HepG2 (cell line): ENCODE measurements at regions not wholly inside any gene's neighbourhood (a gene's known extent, or its start where the extent isn't known, plus 50 kb on each side); places are given as distances from the start of the nearest gene placed in this dataset.

ENCODE experiments used
- ATAC-seq: fragments of 200-7000 bp; cut with Tn5 transposase; 3 replicates; pipeline ENCODE4 v1.9.1; 2020; ENCODE audit warnings: mild to moderate bottlenecking, moderate library complexity
- BruUV-seq: library from RNA; stranded (reverse); fragments of 400-500 nt; replicated peaks from 2 replicates; lab custom pipeline; 2021; lab: Mats Ljungman, UMichigan
- CTCF ChIA-PET: fragments of 300-600 bp; formaldehyde crosslinking; extraction: SDS; loops from one replicate; lab custom pipeline; 2021; ENCODE audit warnings: low total read pairs, inconsistent platforms, low intra/inter-chr PET ratio; lab: Yijun Ruan, JAX
- POLR2A ChIA-PET: fragments of 350-600 bp; sonication (Branson Sonifier 250); formaldehyde crosslinking; loops from one replicate; lab custom pipeline; 2020; ENCODE audit warnings: antibody characterized with exemption, inconsistent platforms; lab: Yijun Ruan, JAX
- DNase-seq: peaks from one replicate; pipeline ENCODE4 v3.0.0-alpha.2; 2015; ENCODE audit warnings: low spot score
- FAIRE-seq: peaks from 3 replicates; lab custom pipeline; 2011; peaks lifted over from hg19 to GRCh38; lab: Jason Lieb, UNC
- H2AFZ ChIP-seq: one replicate; pipeline ENCODE4 v1.6.1; 2011; ENCODE audit warnings: low read length, inconsistent platforms
- H3K27ac ChIP-seq: fragments of 300-600 bp; 3 replicates; pipeline ENCODE4 v1.8.0; 2011; ENCODE audit warnings: mixed run types, mild to moderate bottlenecking, mixed read lengths, low read length, inconsistent platforms; ENCODE audit not compliant: insufficient read depth; ENCODE audit errors: extremely low read length
- H3K27me3 ChIP-seq, 2 experiments: fragments of 200-600 bp in 1 of 2; 2 replicates in 1 of 2; 3 replicates in 1 of 2; pipeline versions ENCODE4 v1.6.0 to v1.8.0; 2011; ENCODE audit warnings: low read length in 2 of 2, mild to moderate bottlenecking in 2 of 2, moderate library complexity in 2 of 2, inconsistent platforms in 1 of 2; ENCODE audit not compliant: insufficient read depth in 2 of 2, control insufficient read depth in 1 of 2
- H3K36me3 ChIP-seq, 2 experiments: fragments of 200-600 bp in 1 of 2; replicated peaks in 1 of 2; 2 replicates in 1 of 2; 3 replicates in 1 of 2; pipeline versions ENCODE4 v1.5.1 to v1.8.0; 2011; ENCODE audit warnings: low read length in 2 of 2, inconsistent platforms in 1 of 2; ENCODE audit not compliant: insufficient read depth in 2 of 2, control insufficient read depth in 1 of 2
- H3K4me1 ChIP-seq: 2 replicates; pipeline ENCODE4 v1.5.1; 2012; ENCODE audit warnings: low read length, inconsistent platforms; ENCODE audit not compliant: insufficient read depth
- H3K4me2 ChIP-seq: 2 replicates; pipeline ENCODE4 v1.6.0; 2011; ENCODE audit warnings: low read depth, low read length, inconsistent platforms
- H3K4me3 ChIP-seq, 3 experiments: fragments of 200-600 bp in 1 of 3; sonication (generic), shearing (Covaris generic) in 1 of 3; replicated peaks in 1 of 3; 2 replicates each; pipeline ENCODE4 v1.5.1; 2011 to 2016; ENCODE audit warnings: low read length in 3 of 3, inconsistent platforms in 2 of 3, low read depth in 2 of 3, mild to moderate bottlenecking in 2 of 3, control low read depth in 1 of 3, mixed read lengths in 1 of 3; ENCODE audit not compliant: insufficient read depth in 1 of 3
- H3K79me2 ChIP-seq: one replicate; pipeline ENCODE4 v1.6.1; 2011; ENCODE audit warnings: low read length, inconsistent platforms; ENCODE audit not compliant: insufficient read depth
- H3K9ac ChIP-seq: 2 replicates; pipeline ENCODE4 v1.6.0; 2011; ENCODE audit warnings: mild to moderate bottlenecking, low read depth, low read length, inconsistent platforms; ENCODE audit not compliant: insufficient read depth
- H3K9me3 ChIP-seq: 2 replicates; pipeline ENCODE4 v1.5.1; 2012; ENCODE audit warnings: mild to moderate bottlenecking, low read length
- H4K20me1 ChIP-seq: 2 replicates; pipeline ENCODE4 v1.6.0; 2011; ENCODE audit warnings: inconsistent platforms, mild to moderate bottlenecking, low read length, moderate library complexity; ENCODE audit not compliant: insufficient read depth
- AGO2 ChIP-seq: fragments of 200-400 bp; formaldehyde crosslinking; optimal IDR thresholded peaks from 2 replicates; pipeline ENCODE3; 2017; ENCODE audit warnings: mild to moderate bottlenecking, low read depth, low read length, moderate library complexity
- CREB1 ChIP-seq, 2 experiments: fragments of 450-650 bp in 1 of 2; IDR thresholded peaks; 2 replicates each; pipeline ENCODE4 v1.6.1; 2016 to 2017; ENCODE audit warnings: control low read depth in 1 of 2, mild to moderate bottlenecking in 1 of 2, missing compliant biosample characterization in 1 of 2, missing genetic modification characterization in 1 of 2
- JUN ChIP-seq: sonication (generic); formaldehyde crosslinking; IDR thresholded peaks from 2 replicates; pipeline ENCODE4 v1.4.0; 2020; ENCODE audit warnings: mild to moderate bottlenecking, missing genetic modification reagents
- NAIF1 ChIP-seq: sonication (generic); formaldehyde crosslinking; IDR thresholded peaks from 2 replicates; pipeline ENCODE4 v1.5.0; 2020; ENCODE audit warnings: mild to moderate bottlenecking, missing genetic modification reagents, borderline replicate concordance
- SMAD1 ChIP-seq: sonication (generic); formaldehyde crosslinking; IDR thresholded peaks from 2 replicates; pipeline ENCODE4 v1.4.0; 2020; ENCODE audit warnings: missing genetic modification reagents, low read depth, mild to moderate bottlenecking, borderline replicate concordance
- SOX5 ChIP-seq: IDR thresholded peaks from 2 replicates; pipeline ENCODE4 v1.6.1; 2016; ENCODE audit warnings: borderline replicate concordance
- ZNF256 ChIP-seq: sonication (generic); formaldehyde crosslinking; conservative IDR thresholded peaks from 2 replicates; pipeline ENCODE4 v1.4.0; 2020; ENCODE audit warnings: missing genetic modification reagents
- ZNF549 ChIP-seq: sonication (generic); formaldehyde crosslinking; IDR thresholded peaks from 2 replicates; pipeline ENCODE4 v1.5.0; 2020; ENCODE audit warnings: missing genetic modification reagents
- ZNF781 ChIP-seq: sonication (generic); formaldehyde crosslinking; IDR thresholded peaks from 2 replicates; pipeline ENCODE4 v1.5.1; 2020; ENCODE audit warnings: borderline replicate concordance, mild to moderate bottlenecking, missing genetic modification reagents; ENCODE audit errors: not compliant biosample characterization
- ZNF850 ChIP-seq: sonication (generic); formaldehyde crosslinking; conservative IDR thresholded peaks from 2 replicates; pipeline ENCODE4 v1.9.0; 2021; ENCODE audit warnings: mild to moderate bottlenecking, missing genetic modification reagents
- ZSCAN12 ChIP-seq: sonication (generic); formaldehyde crosslinking; IDR thresholded peaks from 2 replicates; pipeline ENCODE4 v1.9.0; 2021; ENCODE audit warnings: mild to moderate bottlenecking, missing genetic modification reagents
- WGBS: methylation state at CpG from one replicate; pipeline ENCODE4 v1.1.6; 2017; ENCODE audit warnings: low lambda C conversion rate; 5-methylcytosine and 5-hydroxymethylcytosine counted together
- in situ Hi-C: cut with HindIII; loops from 2 replicates; pipeline ENCODE4 v1.10.0; 2017; ENCODE audit warnings: low pct_unique_long_range_greater_than_20kb; ENCODE audit not compliant: extremely low pct_ligation_motif_present
- intact Hi-C: fragments of 100-400 bp; cut with micrococcal nuclease; formaldehyde crosslinking; loops from one replicate; pipeline ENCODE4 v1.10.0; 2022; ENCODE audit not compliant: unreplicated experiment
- TF ChIP-seq, protein P1 (sequence below): sonication (generic); formaldehyde crosslinking; IDR thresholded peaks from 2 replicates; pipeline ENCODE4 v1.5.1; 2020; ENCODE audit warnings: missing genetic modification reagents, mild to moderate bottlenecking, borderline replicate concordance
- TF ChIP-seq, protein P2 (sequence below): sonication (generic); formaldehyde crosslinking; IDR thresholded peaks from 2 replicates; pipeline ENCODE4 v1.9.0; 2022; ENCODE audit warnings: low read depth, missing genetic modification reagents
- TF ChIP-seq, protein P3 (sequence below): sonication (generic); formaldehyde crosslinking; IDR thresholded peaks from 2 replicates; pipeline ENCODE4 v1.4.0; 2020; ENCODE audit warnings: low read depth, missing genetic modification reagents
- TF ChIP-seq, protein P4 (sequence below): sonication (generic); formaldehyde crosslinking; IDR thresholded peaks from 2 replicates; pipeline ENCODE4 v1.5.0; 2020; ENCODE audit warnings: mild to moderate bottlenecking, missing genetic modification reagents

DNA sequence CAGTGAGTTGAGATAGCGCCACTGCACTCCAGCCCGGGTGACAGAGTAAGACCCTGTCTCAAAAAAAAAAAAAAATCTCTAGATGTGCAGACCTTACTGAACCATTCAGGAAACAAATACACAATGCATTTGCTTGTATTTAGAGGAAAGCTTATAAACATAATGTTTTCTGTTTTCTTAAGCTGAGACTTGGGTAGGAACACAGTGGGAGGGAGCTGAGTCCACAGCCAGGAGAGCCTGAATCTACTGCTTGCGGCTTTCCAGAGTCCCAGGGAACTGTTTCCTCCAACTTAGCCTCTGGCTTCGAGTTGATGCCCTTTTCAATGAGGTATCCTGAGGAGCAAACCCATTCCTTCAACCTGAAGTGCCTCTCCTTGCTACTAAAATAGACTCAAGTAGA, 83.0 kb upstream of the PITRM1 start:
- FAIRE-seq, result no peak
- 18% methylated on average over 4 of the region's 4 CpGs for WGBS
- no peak for DNase-seq
- in situ Hi-C loops, result no loop called here
- ATAC-seq, result no peak
- ChIA-PET POLR2A (no interaction called here), CTCF (no interaction called here)
- no peaks in the 10 kb centered on the region for H3K4me1 ChIP-seq
- H3K27me3 ChIP-seq, result peaks cover 0 to 42% of the 10 kb centered on the region in 2 experiments; a peak in 3 of 5 replicates
- no peak overlapping the region for H3K27ac ChIP-seq
- no peak overlapping the region for H3K4me3 ChIP-seq
- intact Hi-C loops, result no loop called here
- no peaks in the 10 kb centered on the region for H4K20me1 ChIP-seq
- no peak overlapping the region for H3K9ac ChIP-seq
- no TSS peak for BruUV-seq
- H3K79me2 ChIP-seq, result no peaks in the 10 kb centered on the region
- no peaks in the 10 kb centered on the region for H3K9me3 ChIP-seq
- H3K36me3 ChIP-seq, result no peaks in the 10 kb centered on the region
- no peak overlapping the region for H3K4me2 ChIP-seq
- H2AFZ ChIP-seq, result no peak overlapping the region
- TF ChIP-seq ZNF850 (no peak), JUN (CRISPR knock-in tag) (no peak), CREB1 (IDR thresholded peaks at IDR 0.05) (no peak), CREB1 (CRISPR knock-in tag; IDR thresholded peaks at IDR 0.05) (no peak), ZNF256 (CRISPR knock-in tag) (no peak), ZNF549 (no peak), AGO2 (no peak), NAIF1 (CRISPR knock-in tag) (no peak), SOX5 (CRISPR knock-in tag) (no peak), SMAD1 (CRISPR knock-in tag) (no peak), ZSCAN12 (CRISPR knock-in tag) (no peak), ZNF781 (CRISPR knock-in tag) (no peak)
- TF ChIP-seq, protein P1, sequence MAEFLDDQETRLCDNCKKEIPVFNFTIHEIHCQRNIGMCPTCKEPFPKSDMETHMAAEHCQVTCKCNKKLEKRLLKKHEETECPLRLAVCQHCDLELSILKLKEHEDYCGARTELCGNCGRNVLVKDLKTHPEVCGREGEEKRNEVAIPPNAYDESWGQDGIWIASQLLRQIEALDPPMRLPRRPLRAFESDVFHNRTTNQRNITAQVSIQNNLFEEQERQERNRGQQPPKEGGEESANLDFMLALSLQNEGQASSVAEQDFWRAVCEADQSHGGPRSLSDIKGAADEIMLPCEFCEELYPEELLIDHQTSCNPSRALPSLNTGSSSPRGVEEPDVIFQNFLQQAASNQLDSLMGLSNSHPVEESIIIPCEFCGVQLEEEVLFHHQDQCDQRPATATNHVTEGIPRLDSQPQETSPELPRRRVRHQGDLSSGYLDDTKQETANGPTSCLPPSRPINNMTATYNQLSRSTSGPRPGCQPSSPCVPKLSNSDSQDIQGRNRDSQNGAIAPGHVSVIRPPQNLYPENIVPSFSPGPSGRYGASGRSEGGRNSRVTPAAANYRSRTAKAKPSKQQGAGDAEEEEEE (CRISPR knock-in tag), result no peak
- TF ChIP-seq, protein P2, sequence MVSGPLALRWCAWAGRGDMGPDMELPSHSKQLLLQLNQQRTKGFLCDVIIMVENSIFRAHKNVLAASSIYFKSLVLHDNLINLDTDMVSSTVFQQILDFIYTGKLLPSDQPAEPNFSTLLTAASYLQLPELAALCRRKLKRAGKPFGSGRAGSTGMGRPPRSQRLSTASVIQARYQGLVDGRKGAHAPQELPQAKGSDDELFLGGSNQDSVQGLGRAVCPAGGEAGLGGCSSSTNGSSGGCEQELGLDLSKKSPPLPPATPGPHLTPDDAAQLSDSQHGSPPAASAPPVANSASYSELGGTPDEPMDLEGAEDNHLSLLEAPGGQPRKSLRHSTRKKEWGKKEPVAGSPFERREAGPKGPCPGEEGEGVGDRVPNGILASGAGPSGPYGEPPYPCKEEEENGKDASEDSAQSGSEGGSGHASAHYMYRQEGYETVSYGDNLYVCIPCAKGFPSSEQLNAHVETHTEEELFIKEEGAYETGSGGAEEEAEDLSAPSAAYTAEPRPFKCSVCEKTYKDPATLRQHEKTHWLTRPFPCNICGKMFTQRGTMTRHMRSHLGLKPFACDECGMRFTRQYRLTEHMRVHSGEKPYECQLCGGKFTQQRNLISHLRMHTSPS, result no peak
- TF ChIP-seq, protein P3, sequence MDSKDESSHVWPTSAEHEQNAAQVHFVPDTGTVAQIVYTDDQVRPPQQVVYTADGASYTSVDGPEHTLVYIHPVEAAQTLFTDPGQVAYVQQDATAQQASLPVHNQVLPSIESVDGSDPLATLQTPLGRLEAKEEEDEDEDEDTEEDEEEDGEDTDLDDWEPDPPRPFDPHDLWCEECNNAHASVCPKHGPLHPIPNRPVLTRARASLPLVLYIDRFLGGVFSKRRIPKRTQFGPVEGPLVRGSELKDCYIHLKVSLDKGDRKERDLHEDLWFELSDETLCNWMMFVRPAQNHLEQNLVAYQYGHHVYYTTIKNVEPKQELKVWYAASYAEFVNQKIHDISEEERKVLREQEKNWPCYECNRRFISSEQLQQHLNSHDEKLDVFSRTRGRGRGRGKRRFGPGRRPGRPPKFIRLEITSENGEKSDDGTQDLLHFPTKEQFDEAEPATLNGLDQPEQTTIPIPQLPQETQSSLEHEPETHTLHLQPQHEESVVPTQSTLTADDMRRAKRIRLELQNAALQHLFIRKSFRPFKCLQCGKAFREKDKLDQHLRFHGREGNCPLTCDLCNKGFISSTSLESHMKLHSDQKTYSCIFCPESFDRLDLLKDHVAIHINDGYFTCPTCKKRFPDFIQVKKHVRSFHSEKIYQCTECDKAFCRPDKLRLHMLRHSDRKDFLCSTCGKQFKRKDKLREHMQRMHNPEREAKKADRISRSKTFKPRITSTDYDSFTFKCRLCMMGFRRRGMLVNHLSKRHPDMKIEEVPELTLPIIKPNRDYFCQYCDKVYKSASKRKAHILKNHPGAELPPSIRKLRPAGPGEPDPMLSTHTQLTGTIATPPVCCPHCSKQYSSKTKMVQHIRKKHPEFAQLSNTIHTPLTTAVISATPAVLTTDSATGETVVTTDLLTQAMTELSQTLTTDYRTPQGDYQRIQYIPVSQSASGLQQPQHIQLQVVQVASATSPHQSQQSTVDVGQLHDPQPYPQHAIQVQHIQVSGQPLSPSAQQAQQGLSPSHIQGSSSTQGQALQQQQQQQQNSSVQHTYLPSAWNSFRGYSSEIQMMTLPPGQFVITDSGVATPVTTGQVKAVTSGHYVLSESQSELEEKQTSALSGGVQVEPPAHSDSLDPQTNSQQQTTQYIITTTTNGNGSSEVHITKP (CRISPR knock-in tag), result no peak
- TF ChIP-seq, protein P4, sequence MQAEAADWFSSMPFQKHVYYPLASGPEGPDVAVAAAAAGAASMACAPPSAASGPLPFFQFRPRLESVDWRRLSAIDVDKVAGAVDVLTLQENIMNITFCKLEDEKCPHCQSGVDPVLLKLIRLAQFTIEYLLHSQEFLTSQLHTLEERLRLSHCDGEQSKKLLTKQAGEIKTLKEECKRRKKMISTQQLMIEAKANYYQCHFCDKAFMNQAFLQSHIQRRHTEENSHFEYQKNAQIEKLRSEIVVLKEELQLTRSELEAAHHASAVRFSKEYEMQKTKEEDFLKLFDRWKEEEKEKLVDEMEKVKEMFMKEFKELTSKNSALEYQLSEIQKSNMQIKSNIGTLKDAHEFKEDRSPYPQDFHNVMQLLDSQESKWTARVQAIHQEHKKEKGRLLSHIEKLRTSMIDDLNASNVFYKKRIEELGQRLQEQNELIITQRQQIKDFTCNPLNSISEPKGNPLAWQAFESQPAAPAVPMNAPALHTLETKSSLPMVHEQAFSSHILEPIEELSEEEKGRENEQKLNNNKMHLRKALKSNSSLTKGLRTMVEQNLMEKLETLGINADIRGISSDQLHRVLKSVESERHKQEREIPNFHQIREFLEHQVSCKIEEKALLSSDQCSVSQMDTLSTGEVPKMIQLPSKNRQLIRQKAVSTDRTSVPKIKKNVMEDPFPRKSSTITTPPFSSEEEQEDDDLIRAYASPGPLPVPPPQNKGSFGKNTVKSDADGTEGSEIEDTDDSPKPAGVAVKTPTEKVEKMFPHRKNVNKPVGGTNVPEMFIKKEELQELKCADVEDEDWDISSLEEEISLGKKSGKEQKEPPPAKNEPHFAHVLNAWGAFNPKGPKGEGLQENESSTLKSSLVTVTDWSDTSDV, result no peak
